ENCODE measurements at regions not wholly inside any gene's neighbourhood (a gene's known extent, or its start where the extent isn't known, plus 50 kb on each side); places are given as distances from the start of the nearest gene placed in this dataset.

- DNase-seq, result peak; percentile 10
Measured at GRCh38 chr1:17488995-17489767, 49.7 kb upstream of the RCC2 start.
